ENCODE measurements at regions not wholly inside any gene's neighbourhood (a gene's known extent, or its start where the extent isn't known, plus 50 kb on each side); places are given as distances from the start of the nearest gene placed in this dataset.
"Not testable (repeated sequence)": the region's sequence is repeated elsewhere in the genome, so short reads cannot be mapped to it uniquely, and the experiment has no call there.

- Histone ChIP-seq H3K9me3 (no peaks in the 10 kb centered on the region), H3K27ac (no peak overlapping the region), H3K27me3 (no peaks in the 10 kb centered on the region), H3K4me3 (no peak overlapping the region), H3K36me3 (no peaks in the 10 kb centered on the region), H3K4me1 (no peaks in the 10 kb centered on the region)
- no peak for DNase-seq
- 78 to 90% methylated on average over 2 to 3 of the region's 3 CpGs for WGBS, 2 donors (ENCODE audit: low coverage in 1 of 2)
- intact Hi-C loops (cut with DNase I; ENCODE audit: low total_unique reads) (no loop called here), in situ Hi-C loops (cut with MboI; ENCODE audit: low pct_ligation_motif_present in 1 of 4, low pct_unique_long_range_greater_than_20kb in 1 of 4, low sequenced_read_pairs in 3 of 4) (no loop called here)
- no peak for TF ChIP-seq CTCF (IDR thresholded peaks at IDR 0.05)
- TF ChIP-seq POLR2AphosphoS5 (IDR thresholded peaks at IDR 0.05) = no peak
- TF ChIP-seq EP300 (IDR thresholded peaks at IDR 0.05; ENCODE audit: low read depth) = no peak
- TF ChIP-seq POLR2A (IDR thresholded peaks at IDR 0.05) = no peak
These were observed 477.1 kb downstream of the PPARGC1A start for GRCh38 chr4:23412701-23413100.

- intact Hi-C loops (cut with DNase I; ENCODE audit: low total_unique reads) = not testable (repeated sequence)
These were observed 480.9 kb downstream of the PPARGC1A start for GRCh38 chr4:23408913-23409312.

GRCh38 chr4:23401572-23401971, 488.3 kb downstream of the PPARGC1A start:
- Histone ChIP-seq H3K27ac (no peak overlapping the region), H3K4me3 (no peak overlapping the region), H3K36me3 (no peaks in the 10 kb centered on the region), H3K4me1 (no peaks in the 10 kb centered on the region), H3K9me3 (no peaks in the 10 kb centered on the region), H3K27me3 (no peaks in the 10 kb centered on the region)
- in situ Hi-C loops (cut with MboI; ENCODE audit: low pct_ligation_motif_present in 1 of 4, low pct_unique_long_range_greater_than_20kb in 1 of 4, low sequenced_read_pairs in 3 of 4) = no loop called here
- TF ChIP-seq EP300 (IDR thresholded peaks at IDR 0.05; ENCODE audit: low read depth) (no peak), POLR2A (IDR thresholded peaks at IDR 0.05) (no peak), CTCF (IDR thresholded peaks at IDR 0.05) (no peak), POLR2AphosphoS5 (IDR thresholded peaks at IDR 0.05) (no peak)
- DNase-seq = no peak
- 60% methylated on average over 3 of the region's 3 CpGs for WGBS, 2 donors (ENCODE audit: low coverage in 1 of 2)
- intact Hi-C loops (cut with DNase I; ENCODE audit: low total_unique reads) = no loop called here

More at GRCh38 chr4:23408913-23409312, 480.9 kb downstream of the PPARGC1A start:
- H3K4me3 ChIP-seq; DNase-seq; H3K4me1 ChIP-seq; in situ Hi-C loops (cut with MboI; ENCODE audit: low pct_ligation_motif_present in 1 of 4, low pct_unique_long_range_greater_than_20kb in 1 of 4, low sequenced_read_pairs in 3 of 4); H3K36me3 ChIP-seq; H3K27ac ChIP-seq; H3K27me3 ChIP-seq; H3K9me3 ChIP-seq: not testable (repeated sequence)
- 76% methylated on average over 2 of the region's 2 CpGs; no CpG with 5 or more reads in 1 of the 2 donors for WGBS, 2 donors (ENCODE audit: low coverage in 1 of 2)

GRCh38 chr4:23392860-23393458, 496.9 kb downstream of the PPARGC1A start:
- Histone ChIP-seq H3K27ac (no peak overlapping the region), H3K9me3 (peaks cover 0 to 6% of the 10 kb centered on the region in 2 donors), H3K27me3 (no peaks in the 10 kb centered on the region), H3K36me3 (no peaks in the 10 kb centered on the region), H3K4me1 (no peaks in the 10 kb centered on the region), H3K4me3 (no peak overlapping the region)
- intact Hi-C loops (cut with DNase I; ENCODE audit: low total_unique reads) (no loop called here), in situ Hi-C loops (cut with MboI; ENCODE audit: low pct_ligation_motif_present in 1 of 4, low pct_unique_long_range_greater_than_20kb in 1 of 4, low sequenced_read_pairs in 3 of 4) (no loop called here)
- DNase-seq = no peak
- WGBS, 2 donors (ENCODE audit: low coverage in 1 of 2) = 82 to 91% methylated on average over 2 to 5 of the region's 5 CpGs
- TF ChIP-seq CTCF (IDR thresholded peaks at IDR 0.05) = no peak
- TF ChIP-seq EP300 (IDR thresholded peaks at IDR 0.05; ENCODE audit: low read depth) = no peak
- TF ChIP-seq POLR2A (IDR thresholded peaks at IDR 0.05) = no peak
- no peak for TF ChIP-seq POLR2AphosphoS5 (IDR thresholded peaks at IDR 0.05)

GRCh38 chr4:23390246-23390645, 499.6 kb downstream of the PPARGC1A start:
- no peaks in the 10 kb centered on the region for H3K36me3 ChIP-seq
- H3K27ac ChIP-seq = no peak overlapping the region
- DNase-seq = no peak
- no peak overlapping the region for H3K4me3 ChIP-seq
- in situ Hi-C loops (cut with MboI; ENCODE audit: low pct_ligation_motif_present in 1 of 4, low pct_unique_long_range_greater_than_20kb in 1 of 4, low sequenced_read_pairs in 3 of 4) (no loop called here), intact Hi-C loops (cut with DNase I; ENCODE audit: low total_unique reads) (no loop called here)
- no peaks in the 10 kb centered on the region for H3K4me1 ChIP-seq
- no peaks in the 10 kb centered on the region for H3K27me3 ChIP-seq
- WGBS, 2 donors (ENCODE audit: low coverage in 1 of 2) = 84 to 93% methylated on average over 3 of the region's 3 CpGs
- TF ChIP-seq CTCF (IDR thresholded peaks at IDR 0.05) (no peak), POLR2AphosphoS5 (IDR thresholded peaks at IDR 0.05) (no peak)
- peaks cover 0 to 6% of the 10 kb centered on the region in 2 donors for H3K9me3 ChIP-seq

All from transverse colon (tissue), 4 donors.